ENCODE measurements at regions not wholly inside any gene's neighbourhood (a gene's known extent, or its start where the extent isn't known, plus 50 kb on each side); places are given as distances from the start of the nearest gene placed in this dataset.

GRCh38 chr4:14280567-14280966 lies 653.0 kb upstream of the BOD1L1 start:
- Histone ChIP-seq H3K36me3 (ENCODE audit: insufficient read depth, insufficient read length, low read length) (no peaks in the 10 kb centered on the region), H3K27me3 (ENCODE audit: insufficient read depth, insufficient read length) (no peaks in the 10 kb centered on the region), H3K4me1 (ENCODE audit: insufficient read depth, insufficient read length) (no peaks in the 10 kb centered on the region), H3K9me3 (ENCODE audit: insufficient read depth, low read length) (no peaks in the 10 kb centered on the region), H3K4me3 (ENCODE audit: insufficient read length, low read depth) (no peak overlapping the region), H3K9ac (ENCODE audit: insufficient read length, low read depth) (no peak overlapping the region)
- TF ChIP-seq YY1 (IDR thresholded peaks at IDR 0.05; ENCODE audit: insufficient read depth, insufficient read length) = no peak
- TF ChIP-seq ZNF274 (IDR thresholded peaks at IDR 0.05; ENCODE audit: low read depth, low read length) = no peak
- TF ChIP-seq SUZ12 (IDR thresholded peaks at IDR 0.05; ENCODE audit: extremely low read depth, insufficient read depth, insufficient read length) = no peak
- no peak for DNase-seq (ENCODE audit: low read depth, low spot score)

- H3K9me3 ChIP-seq (ENCODE audit: insufficient read depth, low read length) = no peaks in the 10 kb centered on the region; the same call in 1 of the 2 replicates
Observed at GRCh38 chr4:14284578-14284977, 657.1 kb upstream of the BOD1L1 start.

GRCh38 chr4:14289708-14290107 lies 662.2 kb upstream of the BOD1L1 start:
- Histone ChIP-seq H3K36me3 (ENCODE audit: insufficient read depth, insufficient read length, low read length) (no peaks in the 10 kb centered on the region), H3K27me3 (ENCODE audit: insufficient read depth, insufficient read length) (no peaks in the 10 kb centered on the region), H3K9ac (ENCODE audit: insufficient read length, low read depth) (no peak overlapping the region), H3K4me1 (ENCODE audit: insufficient read depth, insufficient read length) (no peaks in the 10 kb centered on the region), H3K9me3 (ENCODE audit: insufficient read depth, low read length) (no peaks in the 10 kb centered on the region; the same call in 1 of the 2 replicates), H3K4me3 (ENCODE audit: insufficient read length, low read depth) (no peak overlapping the region)
- no peak for TF ChIP-seq YY1 (IDR thresholded peaks at IDR 0.05; ENCODE audit: insufficient read depth, insufficient read length)
- no peak for TF ChIP-seq SUZ12 (IDR thresholded peaks at IDR 0.05; ENCODE audit: extremely low read depth, insufficient read depth, insufficient read length)
- no peak for TF ChIP-seq ZNF274 (IDR thresholded peaks at IDR 0.05; ENCODE audit: low read depth, low read length)
- DNase-seq (ENCODE audit: low read depth, low spot score) = no peak

More at GRCh38 chr4:14284578-14284977, 657.1 kb upstream of the BOD1L1 start:
- H3K27me3 ChIP-seq (ENCODE audit: insufficient read depth, insufficient read length) = no peaks in the 10 kb centered on the region
- no peak for DNase-seq (ENCODE audit: low read depth, low spot score)
- H3K4me3 ChIP-seq (ENCODE audit: insufficient read length, low read depth) = no peak overlapping the region
- H3K36me3 ChIP-seq (ENCODE audit: insufficient read depth, insufficient read length, low read length) = no peaks in the 10 kb centered on the region
- H3K9ac ChIP-seq (ENCODE audit: insufficient read length, low read depth) = no peak overlapping the region
- no peak for TF ChIP-seq ZNF274 (IDR thresholded peaks at IDR 0.05; ENCODE audit: low read depth, low read length)
- no peak for TF ChIP-seq YY1 (IDR thresholded peaks at IDR 0.05; ENCODE audit: insufficient read depth, insufficient read length)
- TF ChIP-seq SUZ12 (IDR thresholded peaks at IDR 0.05; ENCODE audit: extremely low read depth, insufficient read depth, insufficient read length) = no peak
- no peaks in the 10 kb centered on the region for H3K4me1 ChIP-seq (ENCODE audit: insufficient read depth, insufficient read length)

- Histone ChIP-seq H3K27me3 (ENCODE audit: insufficient read depth, insufficient read length) (no peaks in the 10 kb centered on the region), H3K4me1 (ENCODE audit: insufficient read depth, insufficient read length) (no peaks in the 10 kb centered on the region), H3K36me3 (ENCODE audit: insufficient read depth, insufficient read length, low read length) (no peaks in the 10 kb centered on the region), H3K9me3 (ENCODE audit: insufficient read depth, low read length) (no peaks in the 10 kb centered on the region), H3K4me3 (ENCODE audit: insufficient read length, low read depth) (no peak overlapping the region), H3K9ac (ENCODE audit: insufficient read length, low read depth) (no peak overlapping the region)
- DNase-seq (ENCODE audit: low read depth, low spot score) = no peak
- TF ChIP-seq SUZ12 (IDR thresholded peaks at IDR 0.05; ENCODE audit: extremely low read depth, insufficient read depth, insufficient read length) (no peak), YY1 (IDR thresholded peaks at IDR 0.05; ENCODE audit: insufficient read depth, insufficient read length) (no peak), ZNF274 (IDR thresholded peaks at IDR 0.05; ENCODE audit: low read depth, low read length) (no peak)
Observed at GRCh38 chr4:14293582-14293981, 666.1 kb upstream of the BOD1L1 start.

GRCh38 chr4:14294611-14295010 lies 667.1 kb upstream of the BOD1L1 start:
- no peaks in the 10 kb centered on the region for H3K36me3 ChIP-seq (ENCODE audit: insufficient read depth, insufficient read length, low read length)
- TF ChIP-seq ZNF274 (IDR thresholded peaks at IDR 0.05; ENCODE audit: low read depth, low read length) = no peak
- no peak for TF ChIP-seq YY1 (IDR thresholded peaks at IDR 0.05; ENCODE audit: insufficient read depth, insufficient read length)
- TF ChIP-seq SUZ12 (IDR thresholded peaks at IDR 0.05; ENCODE audit: extremely low read depth, insufficient read depth, insufficient read length) = no peak
- DNase-seq (ENCODE audit: low read depth, low spot score) = no peak
- H3K9ac ChIP-seq (ENCODE audit: insufficient read length, low read depth) = no peak overlapping the region
- no peaks in the 10 kb centered on the region for H3K9me3 ChIP-seq (ENCODE audit: insufficient read depth, low read length)
- no peaks in the 10 kb centered on the region for H3K27me3 ChIP-seq (ENCODE audit: insufficient read depth, insufficient read length)
- no peak overlapping the region for H3K4me3 ChIP-seq (ENCODE audit: insufficient read length, low read depth)
- no peaks in the 10 kb centered on the region for H3K4me1 ChIP-seq (ENCODE audit: insufficient read depth, insufficient read length)

GRCh38 chr4:14299166-14299565 lies 671.6 kb upstream of the BOD1L1 start:
- Histone ChIP-seq H3K9me3 (ENCODE audit: insufficient read depth, low read length) (no peaks in the 10 kb centered on the region), H3K9ac (ENCODE audit: insufficient read length, low read depth) (no peak overlapping the region), H3K36me3 (ENCODE audit: insufficient read depth, insufficient read length, low read length) (no peaks in the 10 kb centered on the region), H3K4me1 (ENCODE audit: insufficient read depth, insufficient read length) (no peaks in the 10 kb centered on the region), H3K27me3 (ENCODE audit: insufficient read depth, insufficient read length) (no peaks in the 10 kb centered on the region), H3K4me3 (ENCODE audit: insufficient read length, low read depth) (no peak overlapping the region)
- no peak for TF ChIP-seq SUZ12 (IDR thresholded peaks at IDR 0.05; ENCODE audit: extremely low read depth, insufficient read depth, insufficient read length)
- no peak for TF ChIP-seq ZNF274 (IDR thresholded peaks at IDR 0.05; ENCODE audit: low read depth, low read length)
- no peak for TF ChIP-seq YY1 (IDR thresholded peaks at IDR 0.05; ENCODE audit: insufficient read depth, insufficient read length)
- no peak for DNase-seq (ENCODE audit: low read depth, low spot score)

- Histone ChIP-seq H3K36me3 (ENCODE audit: insufficient read depth, insufficient read length, low read length) (no peaks in the 10 kb centered on the region), H3K9me3 (ENCODE audit: insufficient read depth, low read length) (no peaks in the 10 kb centered on the region), H3K4me3 (ENCODE audit: insufficient read length, low read depth) (no peak overlapping the region), H3K9ac (ENCODE audit: insufficient read length, low read depth) (no peak overlapping the region), H3K27me3 (ENCODE audit: insufficient read depth, insufficient read length) (no peaks in the 10 kb centered on the region), H3K4me1 (ENCODE audit: insufficient read depth, insufficient read length) (no peaks in the 10 kb centered on the region)
- no peak for DNase-seq (ENCODE audit: low read depth, low spot score)
- no peak for TF ChIP-seq SUZ12 (IDR thresholded peaks at IDR 0.05; ENCODE audit: extremely low read depth, insufficient read depth, insufficient read length)
- no peak for TF ChIP-seq YY1 (IDR thresholded peaks at IDR 0.05; ENCODE audit: insufficient read depth, insufficient read length)
- no peak for TF ChIP-seq ZNF274 (IDR thresholded peaks at IDR 0.05; ENCODE audit: low read depth, low read length)
Observed at GRCh38 chr4:14302021-14302420, 674.5 kb upstream of the BOD1L1 start.

Measured in NT2/D1 (cell line).